ENCODE measurements at regions not wholly inside any gene's neighbourhood (a gene's known extent, or its start where the extent isn't known, plus 50 kb on each side); places are given as distances from the start of the nearest gene placed in this dataset.

DNA sequence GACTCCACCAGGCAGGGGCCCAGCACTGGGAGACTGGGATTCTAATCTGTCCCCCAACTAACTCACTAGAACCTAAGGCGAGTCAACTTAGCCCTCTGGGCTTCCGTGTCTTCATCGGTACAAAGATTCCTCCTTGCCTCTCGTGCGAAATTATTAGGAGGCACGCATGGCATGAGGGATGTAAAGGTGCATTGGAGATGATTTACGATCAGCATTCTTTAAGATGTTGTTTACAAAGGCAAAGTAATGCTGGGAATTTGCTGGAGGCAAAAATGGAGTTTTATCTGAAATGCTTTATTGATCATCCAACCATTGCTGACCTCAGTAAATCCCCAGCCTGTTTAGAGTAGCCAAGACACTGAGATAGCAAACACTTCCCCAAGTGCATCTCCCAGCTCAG, 171.8 kb upstream of the KLHL29 start:
- TF ChIP-seq, protein P1, sequence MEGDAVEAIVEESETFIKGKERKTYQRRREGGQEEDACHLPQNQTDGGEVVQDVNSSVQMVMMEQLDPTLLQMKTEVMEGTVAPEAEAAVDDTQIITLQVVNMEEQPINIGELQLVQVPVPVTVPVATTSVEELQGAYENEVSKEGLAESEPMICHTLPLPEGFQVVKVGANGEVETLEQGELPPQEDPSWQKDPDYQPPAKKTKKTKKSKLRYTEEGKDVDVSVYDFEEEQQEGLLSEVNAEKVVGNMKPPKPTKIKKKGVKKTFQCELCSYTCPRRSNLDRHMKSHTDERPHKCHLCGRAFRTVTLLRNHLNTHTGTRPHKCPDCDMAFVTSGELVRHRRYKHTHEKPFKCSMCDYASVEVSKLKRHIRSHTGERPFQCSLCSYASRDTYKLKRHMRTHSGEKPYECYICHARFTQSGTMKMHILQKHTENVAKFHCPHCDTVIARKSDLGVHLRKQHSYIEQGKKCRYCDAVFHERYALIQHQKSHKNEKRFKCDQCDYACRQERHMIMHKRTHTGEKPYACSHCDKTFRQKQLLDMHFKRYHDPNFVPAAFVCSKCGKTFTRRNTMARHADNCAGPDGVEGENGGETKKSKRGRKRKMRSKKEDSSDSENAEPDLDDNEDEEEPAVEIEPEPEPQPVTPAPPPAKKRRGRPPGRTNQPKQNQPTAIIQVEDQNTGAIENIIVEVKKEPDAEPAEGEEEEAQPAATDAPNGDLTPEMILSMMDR (IDR thresholded peaks at IDR 0.05; ENCODE audit: borderline replicate concordance, extremely low read depth, low read length, poor library complexity, severe bottlenecking) = no peak
- TF ChIP-seq EZH2 (IDR thresholded peaks at IDR 0.05; ENCODE audit: borderline replicate concordance, low read depth, low read length, severe bottlenecking) = no peak

All from DND-41 (cell line).